HepG2 (cell line): ENCODE measurements at regions not wholly inside any gene's neighbourhood (a gene's known extent, or its start where the extent isn't known, plus 50 kb on each side); places are given as distances from the start of the nearest gene placed in this dataset.

Source experiments
- AFF4 ChIP-seq: sonication (generic); formaldehyde crosslinking; IDR thresholded peaks from 2 replicates; pipeline ENCODE4 v1.4.0; 2020; ENCODE audit warnings: missing genetic modification reagents
- ATF1 ChIP-seq: IDR thresholded peaks from 2 replicates; pipeline ENCODE4 v1.6.1; 2016; ENCODE audit warnings: mild to moderate bottlenecking, control low read depth
- CCDC6 ChIP-seq: sonication (generic); formaldehyde crosslinking; IDR thresholded peaks from 2 replicates; pipeline ENCODE4 v1.8.1; 2022; ENCODE audit warnings: mild to moderate bottlenecking, missing genetic modification reagents, moderate library complexity
- CREB3 ChIP-seq: sonication (generic); formaldehyde crosslinking; IDR thresholded peaks from 2 replicates; pipeline ENCODE4 v1.5.0; 2020; ENCODE audit warnings: missing genetic modification reagents
- DMAP1 ChIP-seq: IDR thresholded peaks from 2 replicates; pipeline ENCODE4 v1.6.1; 2016
- GTF3A ChIP-seq: sonication (generic); formaldehyde crosslinking; conservative IDR thresholded peaks from 2 replicates; pipeline ENCODE4 v1.4.0; 2020; ENCODE audit warnings: mild to moderate bottlenecking, missing genetic modification reagents
- HOXA5 ChIP-seq: sonication (generic); formaldehyde crosslinking; IDR thresholded peaks from 2 replicates; pipeline ENCODE4 v1.4.0; 2020; ENCODE audit warnings: missing genetic modification reagents
- ONECUT2 ChIP-seq: sonication (generic); formaldehyde crosslinking; IDR thresholded peaks from 2 replicates; pipeline ENCODE4 v1.4.0; 2020; ENCODE audit warnings: missing genetic modification reagents
- POLR2AphosphoS2 ChIP-seq: IDR thresholded peaks from 2 replicates; pipeline ENCODE4 v1.6.1; 2011; ENCODE audit warnings: low read depth, low read length, improper control_type of control experiment
- SCMH1 ChIP-seq: sonication (generic); formaldehyde crosslinking; IDR thresholded peaks from 2 replicates; pipeline ENCODE4 v1.9.0; 2021; ENCODE audit warnings: missing genetic modification reagents, mild to moderate bottlenecking, borderline replicate concordance
- SP140L ChIP-seq: sonication (generic); formaldehyde crosslinking; IDR thresholded peaks from 2 replicates; pipeline ENCODE4 v1.4.0; 2020; ENCODE audit warnings: missing genetic modification reagents, borderline replicate concordance
- THAP8 ChIP-seq: sonication (generic); formaldehyde crosslinking; IDR thresholded peaks from 2 replicates; pipeline ENCODE4 v1.5.1; 2020; ENCODE audit warnings: missing genetic modification reagents, mild to moderate bottlenecking, borderline replicate concordance
- THRA ChIP-seq: sonication (generic); formaldehyde crosslinking; IDR thresholded peaks from 2 replicates; pipeline ENCODE4 v1.4.0; 2020; ENCODE audit warnings: missing genetic modification reagents, borderline replicate concordance
- UBTF ChIP-seq: sonication (generic); formaldehyde crosslinking; IDR thresholded peaks from 2 replicates; pipeline ENCODE4 v1.4.0; 2020; ENCODE audit warnings: mild to moderate bottlenecking, missing genetic modification reagents
- ZFAT ChIP-seq: sonication (generic); formaldehyde crosslinking; conservative IDR thresholded peaks from 2 replicates; pipeline ENCODE4 v1.8.1; 2023; ENCODE audit warnings: missing genetic modification reagents, inconsistent platforms
- ZMYM3 ChIP-seq: sonication (generic); formaldehyde crosslinking; IDR thresholded peaks from 2 replicates; pipeline ENCODE4 v1.5.1; 2020; ENCODE audit warnings: mild to moderate bottlenecking, missing genetic modification reagents
- ZNF232 ChIP-seq: sonication (generic); formaldehyde crosslinking; IDR thresholded peaks from 2 replicates; pipeline ENCODE4 v1.4.0; 2020; ENCODE audit warnings: missing genetic modification reagents, borderline replicate concordance
- ZNF362 ChIP-seq: sonication (generic); formaldehyde crosslinking; IDR thresholded peaks from 2 replicates; pipeline ENCODE4 v1.4.0; 2020; ENCODE audit warnings: missing genetic modification reagents, mild to moderate bottlenecking, borderline replicate concordance
- ZNF691 ChIP-seq: sonication (generic); formaldehyde crosslinking; IDR thresholded peaks from 2 replicates; pipeline ENCODE4 v1.4.0; 2020; ENCODE audit warnings: missing genetic modification reagents, low read depth, mild to moderate bottlenecking, borderline replicate concordance

DNA sequence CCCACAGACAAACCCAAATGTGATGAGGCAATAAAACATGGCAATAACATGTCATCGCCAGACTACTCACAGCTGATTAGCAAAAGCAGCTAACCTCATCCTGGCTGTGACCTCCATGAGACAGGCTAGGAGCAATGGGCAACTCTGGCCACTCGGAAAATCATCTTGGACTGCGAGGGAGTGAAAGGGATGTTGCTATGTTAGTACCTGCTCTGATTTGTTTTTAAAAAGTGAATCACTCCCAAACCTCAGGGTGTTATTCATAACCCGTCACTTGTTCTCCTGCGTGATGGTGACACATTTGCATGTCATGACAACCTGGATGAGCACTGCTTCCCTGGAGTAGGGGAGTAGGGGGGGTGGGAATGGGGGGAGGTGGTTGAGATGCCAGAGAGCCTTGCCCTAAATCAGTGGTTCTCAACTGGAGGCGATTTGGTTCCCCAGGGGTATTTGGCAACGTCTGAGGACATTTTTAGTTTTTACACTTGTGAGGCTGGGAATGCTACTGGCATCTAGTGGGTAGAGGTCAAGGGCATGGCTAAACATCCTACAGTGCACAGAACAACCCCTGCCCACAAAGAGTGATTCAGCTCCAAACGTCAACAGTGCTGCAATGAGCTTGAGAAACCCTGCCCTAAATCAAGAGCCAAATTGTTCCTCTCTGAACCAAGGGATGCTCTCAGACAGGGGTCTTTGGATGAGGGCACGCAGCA is 241.7 kb downstream of the SOX9 start (continued):
- TF ChIP-seq ZFAT (CRISPR knock-in tag) (no peak), ZMYM3 (CRISPR knock-in tag) (no peak), THAP8 (CRISPR knock-in tag) (no peak), ONECUT2 (CRISPR knock-in tag) (no peak), THRA (CRISPR knock-in tag) (no peak), SP140L (CRISPR knock-in tag) (no peak), ZNF362 (CRISPR knock-in tag) (no peak), ZNF691 (no peak), DMAP1 (CRISPR knock-in tag) (no peak), SCMH1 (CRISPR knock-in tag) (no peak), HOXA5 (CRISPR knock-in tag) (no peak), ZNF232 (CRISPR knock-in tag) (no peak), ATF1 (CRISPR knock-in tag) (no peak), POLR2AphosphoS2 (no peak), UBTF (CRISPR knock-in tag) (no peak), CCDC6 (CRISPR knock-in tag) (no peak), AFF4 (CRISPR knock-in tag) (no peak), GTF3A (no peak), CREB3 (CRISPR knock-in tag) (no peak)
